ENCODE measurements at regions not wholly inside any gene's neighbourhood (a gene's known extent, or its start where the extent isn't known, plus 50 kb on each side); places are given as distances from the start of the nearest gene placed in this dataset.

DNA sequence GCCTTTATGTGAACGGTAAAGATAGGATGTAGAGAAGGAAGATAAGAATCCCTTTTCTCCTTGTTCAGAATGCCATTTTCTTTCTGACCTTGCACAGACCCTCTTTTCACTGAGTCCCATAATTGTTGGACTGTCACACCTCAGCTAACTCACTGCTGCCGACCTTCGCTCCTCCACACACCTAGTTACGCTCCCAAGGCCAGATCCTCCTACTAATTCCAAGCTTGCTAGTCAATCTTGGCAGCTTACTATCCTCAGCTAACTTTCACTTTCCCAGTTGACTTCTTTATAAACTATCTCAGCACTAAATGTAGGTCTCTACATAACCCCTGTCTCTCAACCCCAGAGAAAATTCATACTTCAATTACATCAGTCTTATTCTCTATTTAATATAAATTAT, 471.8 kb upstream of the PRMT6 start:
- Histone ChIP-seq H3K79me2 (ENCODE audit: insufficient read depth, low read length) (no peaks in the 10 kb centered on the region), H3K36me3 (ENCODE audit: insufficient read depth, low read length) (no peaks in the 10 kb centered on the region), H3K4me3 (ENCODE audit: low read depth in 1 of 2, low read length in 2 of 2) (no peak overlapping the region), H4K20me1 (ENCODE audit: insufficient read depth, low read length) (no peaks in the 10 kb centered on the region), H3K27ac (ENCODE audit: low read length) (no peak overlapping the region), H2AFZ (ENCODE audit: low read depth, low read length) (no peak overlapping the region), H3K9ac (ENCODE audit: low read depth, low read length) (no peak overlapping the region), H3K4me1 (ENCODE audit: insufficient read depth, low read length) (no peaks in the 10 kb centered on the region), H3K4me2 (ENCODE audit: insufficient read depth, low read length) (no peak overlapping the region), H3K27me3 (ENCODE audit: insufficient read depth, low read length, poor library complexity) (no peaks in the 10 kb centered on the region), H3K9me3 (ENCODE audit: insufficient read depth, low read length, severe bottlenecking) (no peaks in the 10 kb centered on the region)
- TF ChIP-seq, protein P1, sequence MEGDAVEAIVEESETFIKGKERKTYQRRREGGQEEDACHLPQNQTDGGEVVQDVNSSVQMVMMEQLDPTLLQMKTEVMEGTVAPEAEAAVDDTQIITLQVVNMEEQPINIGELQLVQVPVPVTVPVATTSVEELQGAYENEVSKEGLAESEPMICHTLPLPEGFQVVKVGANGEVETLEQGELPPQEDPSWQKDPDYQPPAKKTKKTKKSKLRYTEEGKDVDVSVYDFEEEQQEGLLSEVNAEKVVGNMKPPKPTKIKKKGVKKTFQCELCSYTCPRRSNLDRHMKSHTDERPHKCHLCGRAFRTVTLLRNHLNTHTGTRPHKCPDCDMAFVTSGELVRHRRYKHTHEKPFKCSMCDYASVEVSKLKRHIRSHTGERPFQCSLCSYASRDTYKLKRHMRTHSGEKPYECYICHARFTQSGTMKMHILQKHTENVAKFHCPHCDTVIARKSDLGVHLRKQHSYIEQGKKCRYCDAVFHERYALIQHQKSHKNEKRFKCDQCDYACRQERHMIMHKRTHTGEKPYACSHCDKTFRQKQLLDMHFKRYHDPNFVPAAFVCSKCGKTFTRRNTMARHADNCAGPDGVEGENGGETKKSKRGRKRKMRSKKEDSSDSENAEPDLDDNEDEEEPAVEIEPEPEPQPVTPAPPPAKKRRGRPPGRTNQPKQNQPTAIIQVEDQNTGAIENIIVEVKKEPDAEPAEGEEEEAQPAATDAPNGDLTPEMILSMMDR (IDR thresholded peaks at IDR 0.05; ENCODE audit: borderline replicate concordance, extremely low read depth, low read length, poor library complexity, severe bottlenecking) = no peak
- TF ChIP-seq EZH2 (IDR thresholded peaks at IDR 0.05; ENCODE audit: borderline replicate concordance, low read depth, low read length, severe bottlenecking) = no peak
- ATAC-seq (ENCODE audit: insufficient read depth, low read depth) (no peak), DNase-seq (no peak)

DNA sequence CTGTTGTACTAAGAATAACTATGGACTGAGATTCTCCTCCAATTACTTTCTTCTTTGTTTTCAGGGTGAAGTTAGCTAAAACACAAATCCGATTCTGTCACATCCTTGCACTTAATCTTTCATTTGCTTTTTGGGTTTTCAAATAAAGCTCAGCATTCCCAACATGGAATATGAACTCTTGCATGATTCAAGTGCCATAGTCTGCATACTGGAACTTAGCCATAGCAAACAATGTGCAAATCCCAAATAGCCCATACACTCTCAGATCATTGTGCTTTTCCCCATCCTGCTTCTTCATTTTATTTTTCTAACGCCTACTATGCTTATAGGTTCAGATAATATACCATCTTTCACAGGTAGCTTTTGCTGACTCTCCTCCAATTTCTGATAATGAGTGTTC, 455.8 kb upstream of the PRMT6 start:
- Histone ChIP-seq H3K79me2 (ENCODE audit: insufficient read depth, low read length) (no peaks in the 10 kb centered on the region), H3K27me3 (ENCODE audit: insufficient read depth, low read length, poor library complexity) (no peaks in the 10 kb centered on the region), H3K4me1 (ENCODE audit: insufficient read depth, low read length) (no peaks in the 10 kb centered on the region), H4K20me1 (ENCODE audit: insufficient read depth, low read length) (no peaks in the 10 kb centered on the region), H3K4me2 (ENCODE audit: insufficient read depth, low read length) (no peak overlapping the region), H3K4me3 (ENCODE audit: low read depth in 1 of 2, low read length in 2 of 2) (no peak overlapping the region), H3K27ac (ENCODE audit: low read length) (no peak overlapping the region), H3K9me3 (ENCODE audit: insufficient read depth, low read length, severe bottlenecking) (no peaks in the 10 kb centered on the region), H3K9ac (ENCODE audit: low read depth, low read length) (no peak overlapping the region), H2AFZ (ENCODE audit: low read depth, low read length) (no peak overlapping the region), H3K36me3 (ENCODE audit: insufficient read depth, low read length) (no peaks in the 10 kb centered on the region)
- no peak for ATAC-seq (ENCODE audit: insufficient read depth, low read depth)
- TF ChIP-seq, protein P1 (IDR thresholded peaks at IDR 0.05; ENCODE audit: borderline replicate concordance, extremely low read depth, low read length, poor library complexity, severe bottlenecking) = no peak
- TF ChIP-seq EZH2 (IDR thresholded peaks at IDR 0.05; ENCODE audit: borderline replicate concordance, low read depth, low read length, severe bottlenecking) = no peak
- no peak for DNase-seq

DNA sequence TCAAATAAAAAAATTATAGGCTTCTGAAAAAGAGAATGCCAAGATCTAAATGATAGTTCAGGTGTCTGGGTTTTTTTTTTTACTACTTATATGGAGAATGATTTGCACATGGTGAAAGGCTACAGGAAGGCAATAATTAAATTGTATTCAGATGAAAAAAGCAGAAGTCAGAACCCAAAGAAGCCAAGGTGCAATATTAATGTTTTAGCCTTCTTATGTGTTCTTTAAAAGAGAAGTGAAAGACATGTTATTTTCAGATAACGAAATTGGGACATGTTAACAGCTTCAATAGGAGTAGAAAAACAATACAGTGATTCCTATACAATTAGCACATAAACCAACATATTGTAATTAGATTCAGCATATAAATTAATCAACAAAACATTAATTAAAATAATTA, 452.9 kb upstream of the PRMT6 start:
- Histone ChIP-seq H3K79me2 (ENCODE audit: insufficient read depth, low read length) (no peaks in the 10 kb centered on the region), H3K4me1 (ENCODE audit: insufficient read depth, low read length) (no peaks in the 10 kb centered on the region), H2AFZ (ENCODE audit: low read depth, low read length) (no peak overlapping the region), H3K36me3 (ENCODE audit: insufficient read depth, low read length) (no peaks in the 10 kb centered on the region), H3K4me3 (ENCODE audit: low read depth in 1 of 2, low read length in 2 of 2) (no peak overlapping the region), H3K4me2 (ENCODE audit: insufficient read depth, low read length) (no peak overlapping the region), H4K20me1 (ENCODE audit: insufficient read depth, low read length) (no peaks in the 10 kb centered on the region), H3K9me3 (ENCODE audit: insufficient read depth, low read length, severe bottlenecking) (no peaks in the 10 kb centered on the region), H3K27ac (ENCODE audit: low read length) (no peak overlapping the region), H3K27me3 (ENCODE audit: insufficient read depth, low read length, poor library complexity) (no peaks in the 10 kb centered on the region), H3K9ac (ENCODE audit: low read depth, low read length) (no peak overlapping the region)
- TF ChIP-seq, protein P1 (IDR thresholded peaks at IDR 0.05; ENCODE audit: borderline replicate concordance, extremely low read depth, low read length, poor library complexity, severe bottlenecking) = no peak
- no peak for TF ChIP-seq EZH2 (IDR thresholded peaks at IDR 0.05; ENCODE audit: borderline replicate concordance, low read depth, low read length, severe bottlenecking)
- DNase-seq = no peak
- ATAC-seq (ENCODE audit: insufficient read depth, low read depth) = no peak

DNA sequence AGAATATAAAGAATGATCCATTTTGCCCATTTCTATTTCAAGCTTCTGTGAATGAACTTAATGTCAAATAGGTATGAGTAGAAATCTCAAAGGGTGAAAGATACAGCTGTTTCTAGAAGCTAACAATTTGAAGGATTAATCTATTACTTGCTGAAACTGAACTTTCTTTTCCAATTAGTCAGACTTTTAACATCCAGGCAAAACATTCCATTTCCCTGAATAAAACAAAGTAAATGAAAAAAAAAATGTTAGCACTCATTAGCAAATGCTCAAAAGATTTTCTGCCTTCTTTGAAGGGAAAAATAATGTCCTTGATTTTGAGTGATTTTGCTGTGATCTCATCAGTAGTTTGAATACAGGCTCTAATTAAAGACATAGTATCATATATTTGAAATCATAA, 447.6 kb upstream of the PRMT6 start:
- ATAC-seq (ENCODE audit: insufficient read depth, low read depth) = no peak
- TF ChIP-seq, protein P1 (IDR thresholded peaks at IDR 0.05; ENCODE audit: borderline replicate concordance, extremely low read depth, low read length, poor library complexity, severe bottlenecking) = no peak
- TF ChIP-seq EZH2 (IDR thresholded peaks at IDR 0.05; ENCODE audit: borderline replicate concordance, low read depth, low read length, severe bottlenecking) = no peak
- Histone ChIP-seq H3K27me3 (ENCODE audit: insufficient read depth, low read length, poor library complexity) (no peaks in the 10 kb centered on the region), H3K36me3 (ENCODE audit: insufficient read depth, low read length) (no peaks in the 10 kb centered on the region), H3K9ac (ENCODE audit: low read depth, low read length) (no peak overlapping the region), H3K4me2 (ENCODE audit: insufficient read depth, low read length) (no peak overlapping the region), H2AFZ (ENCODE audit: low read depth, low read length) (no peak overlapping the region), H3K79me2 (ENCODE audit: insufficient read depth, low read length) (no peaks in the 10 kb centered on the region), H3K4me1 (ENCODE audit: insufficient read depth, low read length) (no peaks in the 10 kb centered on the region), H3K9me3 (ENCODE audit: insufficient read depth, low read length, severe bottlenecking) (no peaks in the 10 kb centered on the region), H3K27ac (ENCODE audit: low read length) (no peak overlapping the region), H4K20me1 (ENCODE audit: insufficient read depth, low read length) (no peaks in the 10 kb centered on the region), H3K4me3 (ENCODE audit: low read depth in 1 of 2, low read length in 2 of 2) (no peak overlapping the region)
- DNase-seq = no peak
